BE2C (cell line): ENCODE measurements at regions not wholly inside any gene's neighbourhood (a gene's known extent, or its start where the extent isn't known, plus 50 kb on each side); places are given as distances from the start of the nearest gene placed in this dataset.

ENCODE experiments used
- DNase-seq: peaks from one replicate; pipeline ENCODE4 v3.0.0-alpha.2; 2020
- H3K27me3 ChIP-seq: fragments of 250-450 bp; sonication (Bioruptor Pico); 2 replicates; pipeline ENCODE4 v1.5.1; 2020; ENCODE audit warnings: mild to moderate bottlenecking
- H3K36me3 ChIP-seq: fragments of 250-450 bp; sonication (Bioruptor Pico); 2 replicates; pipeline ENCODE4 v1.5.1; 2020; ENCODE audit warnings: mild to moderate bottlenecking
- H3K4me1 ChIP-seq: fragments of 250-450 bp; sonication (Bioruptor Pico); 2 replicates; pipeline ENCODE4 v1.5.1; 2020
- H3K4me3 ChIP-seq: 2 replicates; pipeline ENCODE4 v1.5.1; 2011; ENCODE audit warnings: low read depth, low read length
- H3K9me3 ChIP-seq: fragments of 250-450 bp; sonication (Bioruptor Pico); 2 replicates; pipeline ENCODE4 v1.5.1; 2020
- CTCF ChIP-seq: IDR thresholded peaks from 2 replicates; pipeline ENCODE4 v1.5.1; 2012; ENCODE audit warnings: mild to moderate bottlenecking, low read depth, low read length

GRCh38 chr2:195600778-195601177, 56.2 kb upstream of the SLC39A10 start:
- no peaks in the 10 kb centered on the region for H3K4me1 ChIP-seq
- no peaks in the 10 kb centered on the region for H3K27me3 ChIP-seq
- no peak for TF ChIP-seq CTCF
- no peaks in the 10 kb centered on the region for H3K36me3 ChIP-seq
- no peak for DNase-seq
- H3K9me3 ChIP-seq: no peaks in the 10 kb centered on the region
- H3K4me3 ChIP-seq: no peak overlapping the region

DNA sequence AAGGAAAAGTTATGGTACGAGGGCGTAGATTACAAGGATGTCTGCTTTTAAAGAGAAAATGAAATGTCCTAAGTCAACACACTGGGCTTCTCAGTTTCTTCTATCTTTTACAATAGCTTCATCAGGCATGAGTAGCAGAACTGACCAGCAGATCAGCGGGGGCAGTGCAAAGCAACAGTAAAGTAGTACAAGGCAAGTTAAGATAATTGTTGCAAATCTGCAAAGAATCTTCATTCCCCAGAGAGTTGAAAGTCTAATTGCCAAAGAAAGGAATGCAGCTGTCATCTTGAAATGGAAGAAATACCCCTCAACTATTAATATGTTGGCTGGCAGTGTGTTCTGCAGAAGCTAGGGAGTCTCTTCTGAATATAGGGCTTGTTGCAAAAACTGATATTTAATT, 60.2 kb upstream of the SLC39A10 start:
- no peak overlapping the region for H3K4me3 ChIP-seq
- no peak for TF ChIP-seq CTCF

GRCh38 chr2:195595825-195596224, 61.2 kb upstream of the SLC39A10 start:
- Histone ChIP-seq H3K36me3 (no peaks in the 10 kb centered on the region), H3K4me3 (no peak overlapping the region), H3K4me1 (no peaks in the 10 kb centered on the region), H3K27me3 (no peaks in the 10 kb centered on the region), H3K9me3 (no peaks in the 10 kb centered on the region)
- TF ChIP-seq CTCF: no peak
- DNase-seq: no peak

More for the DNA sequence above, 60.2 kb upstream of the SLC39A10 start:
- Histone ChIP-seq H3K36me3 (no peaks in the 10 kb centered on the region), H3K27me3 (no peaks in the 10 kb centered on the region), H3K9me3 (no peaks in the 10 kb centered on the region), H3K4me1 (no peaks in the 10 kb centered on the region)
- DNase-seq: no peak

GRCh38 chr2:195594919-195595694, 61.9 kb upstream of the SLC39A10 start:
- TF ChIP-seq CTCF: no peak
- DNase-seq: no peak
- no peaks in the 10 kb centered on the region for H3K36me3 ChIP-seq
- no peak overlapping the region for H3K4me3 ChIP-seq
- no peaks in the 10 kb centered on the region for H3K4me1 ChIP-seq
- no peaks in the 10 kb centered on the region for H3K27me3 ChIP-seq
- H3K9me3 ChIP-seq: no peaks in the 10 kb centered on the region

DNA sequence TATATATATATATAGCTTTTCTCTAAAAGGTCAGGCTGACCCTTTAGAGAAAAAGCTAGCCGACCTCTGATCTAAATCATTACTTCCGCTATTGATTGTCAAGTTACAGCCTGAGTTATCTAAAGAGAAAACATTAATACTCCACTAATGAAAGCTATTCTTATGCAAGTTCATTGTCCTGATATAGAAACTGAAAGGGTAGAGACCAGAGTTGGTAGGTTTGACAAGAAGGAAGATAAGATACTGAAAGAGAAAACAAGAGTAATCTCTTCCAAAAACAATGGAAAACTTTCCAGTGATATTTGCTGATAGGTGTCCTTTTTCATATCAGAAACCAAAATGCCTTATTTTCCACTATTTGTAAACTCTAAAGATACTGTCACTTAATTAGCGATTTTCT, 62.8 kb upstream of the SLC39A10 start:
- TF ChIP-seq CTCF: no peak
- no peak for DNase-seq
- Histone ChIP-seq H3K36me3 (no peaks in the 10 kb centered on the region), H3K4me1 (no peaks in the 10 kb centered on the region), H3K4me3 (no peak overlapping the region), H3K9me3 (no peaks in the 10 kb centered on the region), H3K27me3 (no peaks in the 10 kb centered on the region)

GRCh38 chr2:195592105-195592504, 64.9 kb upstream of the SLC39A10 start:
- no peak overlapping the region for H3K4me3 ChIP-seq
- H3K36me3 ChIP-seq: no peaks in the 10 kb centered on the region
- DNase-seq: no peak
- H3K9me3 ChIP-seq: no peaks in the 10 kb centered on the region
- no peaks in the 10 kb centered on the region for H3K27me3 ChIP-seq
- H3K4me1 ChIP-seq: no peaks in the 10 kb centered on the region
- TF ChIP-seq CTCF: no peak
